Testis (tissue), 2 donors: ENCODE measurements at regions not wholly inside any gene's neighbourhood (a gene's known extent, or its start where the extent isn't known, plus 50 kb on each side); places are given as distances from the start of the nearest gene placed in this dataset.
A peak's percentile ranks its signal among the peaks of the same experiment; 100 is the strongest.

Source experiments
- DNase-seq: peaks from one replicate; pipeline ENCODE4 v3.0.0-alpha.2; 2019
- H3K27ac ChIP-seq, 2 donors: fragments of 200-600 bp; sonication (generic); one replicate each; pipeline ENCODE4 v1.5.1; 2019
- H3K27me3 ChIP-seq: fragments of 200-600 bp; sonication (generic); one replicate; pipeline ENCODE4 v1.5.1; 2019
- H3K36me3 ChIP-seq: fragments of 200-600 bp; sonication (generic); one replicate; pipeline ENCODE4 v1.5.1; 2017; ENCODE audit warnings: low read depth; ENCODE audit errors: missing control alignments
- H3K4me1 ChIP-seq: fragments of 200-600 bp; sonication (generic); one replicate; pipeline ENCODE4 v1.5.1; 2019
- H3K4me3 ChIP-seq, 2 donors: fragments of 200-600 bp; sonication (generic); one replicate each; pipeline ENCODE4 v1.5.1; 2017 to 2019
- H3K9me3 ChIP-seq: fragments of 200-600 bp; sonication (generic); one replicate; pipeline ENCODE4 v1.5.1; 2017
- POLR2A ChIP-seq: fragments of 450-650 bp; IDR thresholded peaks from one replicate; pipeline ENCODE4 v1.6.1; 2017; ENCODE audit warnings: antibody characterized with exemption, mild to moderate bottlenecking, moderate library complexity
- WGBS, 2 donors: methylation state at CpG; one replicate each; pipeline ENCODE4 v1.1.5; 2018; 5-methylcytosine and 5-hydroxymethylcytosine counted together
- intact Hi-C: fragments of 100-400 bp; cut with DNase I; formaldehyde crosslinking; loops from one replicate; pipeline ENCODE4 v1.15.1; 2023; ENCODE audit warnings: low total_unique reads
- TF ChIP-seq, protein P1 (sequence below), 3 experiments: fragments of 450-650 bp in 2 of 3; fragments of 200-600 bp in 1 of 3; sonication (generic) in 1 of 3; IDR thresholded peaks; one replicate each; pipeline ENCODE4 v1.5.1; 2016 to 2019; ENCODE audit warnings: antibody characterized with exemption in 3 of 3, mild to moderate bottlenecking in 2 of 3, moderate library complexity in 1 of 3

DNA sequence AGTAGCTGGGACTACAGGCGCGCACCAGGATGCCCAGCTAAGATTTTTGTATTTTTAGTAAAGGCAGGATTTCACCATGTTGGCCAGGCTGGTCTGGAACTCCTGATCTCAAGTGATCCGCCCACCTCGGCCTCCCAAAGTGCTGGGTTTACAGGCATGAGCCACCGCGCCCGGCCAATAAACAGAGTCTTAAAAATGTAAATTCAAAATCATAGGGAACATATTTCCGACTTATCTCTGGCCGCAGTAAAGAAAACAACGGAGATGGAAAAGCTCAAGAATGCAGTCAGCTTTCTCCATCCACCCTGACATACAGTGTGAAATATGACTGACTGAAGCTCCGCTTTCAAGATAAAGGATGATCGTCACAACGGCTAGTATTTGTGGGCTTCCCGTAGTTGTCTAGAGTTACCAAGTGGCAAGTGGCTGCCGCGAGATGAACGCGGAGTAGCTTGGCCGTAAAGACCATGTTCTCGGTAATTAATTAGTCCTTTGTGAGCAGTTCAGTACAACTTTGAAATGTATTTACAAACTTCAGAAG lies 495.1 kb upstream of the FAT1 start:
- intact Hi-C loops = no loop called here
- Histone ChIP-seq H3K4me1 (no peaks in the 10 kb centered on the region), H3K27me3 (no peaks in the 10 kb centered on the region), H3K9me3 (no peaks in the 10 kb centered on the region), H3K36me3 (no peaks in the 10 kb centered on the region), H3K27ac (no peak overlapping the region), H3K4me3 (peak overlapping the region in 1 of 2 donors; percentile 29)
- DNase-seq = no peak
- 42 to 46% methylated on average over 20 of the region's 20 CpGs for WGBS, 2 donors
- TF ChIP-seq, protein P1, sequence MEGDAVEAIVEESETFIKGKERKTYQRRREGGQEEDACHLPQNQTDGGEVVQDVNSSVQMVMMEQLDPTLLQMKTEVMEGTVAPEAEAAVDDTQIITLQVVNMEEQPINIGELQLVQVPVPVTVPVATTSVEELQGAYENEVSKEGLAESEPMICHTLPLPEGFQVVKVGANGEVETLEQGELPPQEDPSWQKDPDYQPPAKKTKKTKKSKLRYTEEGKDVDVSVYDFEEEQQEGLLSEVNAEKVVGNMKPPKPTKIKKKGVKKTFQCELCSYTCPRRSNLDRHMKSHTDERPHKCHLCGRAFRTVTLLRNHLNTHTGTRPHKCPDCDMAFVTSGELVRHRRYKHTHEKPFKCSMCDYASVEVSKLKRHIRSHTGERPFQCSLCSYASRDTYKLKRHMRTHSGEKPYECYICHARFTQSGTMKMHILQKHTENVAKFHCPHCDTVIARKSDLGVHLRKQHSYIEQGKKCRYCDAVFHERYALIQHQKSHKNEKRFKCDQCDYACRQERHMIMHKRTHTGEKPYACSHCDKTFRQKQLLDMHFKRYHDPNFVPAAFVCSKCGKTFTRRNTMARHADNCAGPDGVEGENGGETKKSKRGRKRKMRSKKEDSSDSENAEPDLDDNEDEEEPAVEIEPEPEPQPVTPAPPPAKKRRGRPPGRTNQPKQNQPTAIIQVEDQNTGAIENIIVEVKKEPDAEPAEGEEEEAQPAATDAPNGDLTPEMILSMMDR (IDR thresholded peaks at IDR 0.05) = no peak

DNA sequence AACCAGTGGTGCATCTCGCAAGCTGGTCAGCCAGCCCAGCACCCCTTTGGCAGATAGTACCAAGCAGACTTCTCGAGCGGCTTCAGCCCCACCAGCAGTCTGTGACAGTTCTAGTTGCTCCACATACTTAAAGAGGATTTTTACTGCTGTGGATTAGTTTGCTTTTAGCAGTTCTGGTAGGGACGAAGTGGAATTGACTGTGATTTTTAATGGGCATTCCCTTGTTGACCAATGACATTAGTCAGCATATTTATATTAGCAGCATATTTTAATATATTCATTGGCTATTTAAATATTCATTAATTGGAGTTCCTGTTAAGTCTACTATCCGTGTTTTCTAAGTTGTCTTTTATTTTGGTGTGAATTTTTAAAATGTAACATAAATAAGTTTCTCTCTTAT lies 500.9 kb upstream of the FAT1 start:
- Histone ChIP-seq H3K9me3 (no peaks in the 10 kb centered on the region), H3K27ac (no peak overlapping the region), H3K27me3 (no peaks in the 10 kb centered on the region), H3K36me3 (no peaks in the 10 kb centered on the region), H3K4me3 (no peak overlapping the region), H3K4me1 (no peaks in the 10 kb centered on the region)
- DNase-seq = no peak
- intact Hi-C loops = no loop called here
- 68 to 72% methylated on average over 5 of the region's 5 CpGs for WGBS, 2 donors
- no peak for TF ChIP-seq POLR2A
- TF ChIP-seq, protein P1 (IDR thresholded peaks at IDR 0.05) = no peak

DNA sequence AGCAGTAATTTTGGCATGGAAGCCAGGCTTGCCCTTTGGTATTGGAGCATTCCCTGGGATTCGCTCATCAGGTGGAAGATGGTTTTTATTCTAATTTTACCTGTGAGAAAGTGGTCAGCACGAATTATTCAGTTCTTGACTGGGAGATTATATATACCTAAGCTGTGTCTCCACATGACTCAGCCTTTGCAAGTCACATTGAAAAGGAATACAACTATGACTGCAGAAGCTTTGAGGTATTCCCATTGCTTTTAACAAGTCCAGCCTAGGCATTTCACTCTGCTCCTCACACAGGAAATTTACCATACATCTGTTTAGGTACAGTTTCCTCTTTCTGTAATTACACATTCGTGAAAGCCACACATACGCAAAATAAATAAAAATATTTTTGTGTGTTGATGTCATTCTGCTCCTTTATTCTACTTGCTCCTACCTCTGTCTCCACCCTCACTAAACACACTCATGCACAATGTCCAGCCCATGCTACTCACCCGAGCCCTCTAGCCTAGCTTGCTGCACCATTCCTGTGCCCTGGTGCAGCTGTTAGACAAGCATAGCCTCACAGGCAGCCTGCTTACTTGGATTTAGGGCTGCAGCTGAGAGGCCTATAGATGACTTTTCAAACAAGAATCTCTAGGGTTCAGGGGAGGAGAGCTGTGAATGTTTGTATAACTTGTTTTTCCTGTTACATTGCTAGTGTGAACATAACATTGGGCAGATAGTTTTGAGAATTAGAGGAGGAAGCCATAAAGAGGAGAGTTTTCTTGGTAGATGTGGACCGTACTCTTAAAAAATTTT lies 504.4 kb upstream of the FAT1 start:
- intact Hi-C loops = no loop called here
- TF ChIP-seq, protein P1 (IDR thresholded peaks at IDR 0.05) = no peak
- TF ChIP-seq POLR2A = no peak
- H3K36me3 ChIP-seq = no peaks in the 10 kb centered on the region
- H3K27me3 ChIP-seq = no peaks in the 10 kb centered on the region
- no peaks in the 10 kb centered on the region for H3K9me3 ChIP-seq
- no peak overlapping the region for H3K27ac ChIP-seq
- H3K4me1 ChIP-seq = no peaks in the 10 kb centered on the region
- 86 to 90% methylated on average over 6 of the region's 6 CpGs for WGBS, 2 donors
- no peak overlapping the region for H3K4me3 ChIP-seq
- no peak for DNase-seq

DNA sequence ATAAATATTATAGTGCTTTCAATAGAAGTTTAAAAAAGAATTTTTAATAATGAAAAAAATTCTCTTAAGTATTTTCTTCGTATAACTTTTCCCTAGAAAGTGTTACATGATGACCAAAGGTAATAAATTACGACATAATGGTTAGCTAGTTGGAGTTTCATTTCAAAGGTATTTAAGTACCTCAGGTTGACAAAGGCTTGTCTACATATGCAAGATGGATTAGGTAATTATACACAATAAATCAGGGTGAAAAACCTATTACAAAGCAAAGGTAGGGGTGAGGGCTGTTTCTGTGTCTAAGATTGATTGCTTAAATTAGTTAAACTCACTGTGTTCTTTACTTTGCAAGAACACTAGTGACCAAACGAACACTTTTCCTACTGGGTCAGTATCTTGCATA lies 508.5 kb upstream of the FAT1 start:
- H3K36me3 ChIP-seq = no peaks in the 10 kb centered on the region
- H3K9me3 ChIP-seq = no peaks in the 10 kb centered on the region
- TF ChIP-seq, protein P1 (IDR thresholded peaks at IDR 0.05) = no peak
- TF ChIP-seq POLR2A = no peak
- WGBS, 2 donors = 67 to 74% methylated on average over 3 of the region's 3 CpGs
- H3K27me3 ChIP-seq = no peaks in the 10 kb centered on the region
- intact Hi-C loops = no loop called here
- no peaks in the 10 kb centered on the region for H3K4me1 ChIP-seq
- no peak for DNase-seq
- H3K4me3 ChIP-seq = no peak overlapping the region
- no peak overlapping the region for H3K27ac ChIP-seq

DNA sequence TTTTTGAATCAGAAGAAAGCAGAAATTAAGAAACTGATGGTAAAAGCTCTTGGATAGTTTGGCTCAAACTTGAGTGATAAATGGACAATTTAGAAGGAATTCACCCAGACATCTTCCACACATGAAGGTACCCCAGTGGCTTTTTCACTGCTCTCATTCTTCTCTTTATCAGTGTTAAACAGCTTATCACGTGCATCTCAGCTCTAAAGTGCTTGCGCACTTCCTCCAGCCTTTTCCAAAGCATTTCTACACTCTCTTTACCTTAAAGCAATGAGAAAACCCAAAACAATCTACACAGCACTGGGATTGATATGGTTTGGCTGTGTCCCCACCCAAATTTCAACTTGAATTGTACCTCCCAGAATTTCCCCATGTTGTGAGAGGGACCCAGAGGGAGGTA lies 509.1 kb upstream of the FAT1 start:
- H3K36me3 ChIP-seq = no peaks in the 10 kb centered on the region
- WGBS, 2 donors = 62 to 79% methylated on average over 2 of the region's 2 CpGs
- no peak overlapping the region for H3K4me3 ChIP-seq
- H3K9me3 ChIP-seq = no peaks in the 10 kb centered on the region
- no peaks in the 10 kb centered on the region for H3K4me1 ChIP-seq
- no peaks in the 10 kb centered on the region for H3K27me3 ChIP-seq
- intact Hi-C loops = no loop called here
- DNase-seq = no peak
- TF ChIP-seq, protein P1 (IDR thresholded peaks at IDR 0.05) = no peak
- no peak for TF ChIP-seq POLR2A
- no peak overlapping the region for H3K27ac ChIP-seq
